ENCODE measurements at regions not wholly inside any gene's neighbourhood (a gene's known extent, or its start where the extent isn't known, plus 50 kb on each side); places are given as distances from the start of the nearest gene placed in this dataset.

DNA sequence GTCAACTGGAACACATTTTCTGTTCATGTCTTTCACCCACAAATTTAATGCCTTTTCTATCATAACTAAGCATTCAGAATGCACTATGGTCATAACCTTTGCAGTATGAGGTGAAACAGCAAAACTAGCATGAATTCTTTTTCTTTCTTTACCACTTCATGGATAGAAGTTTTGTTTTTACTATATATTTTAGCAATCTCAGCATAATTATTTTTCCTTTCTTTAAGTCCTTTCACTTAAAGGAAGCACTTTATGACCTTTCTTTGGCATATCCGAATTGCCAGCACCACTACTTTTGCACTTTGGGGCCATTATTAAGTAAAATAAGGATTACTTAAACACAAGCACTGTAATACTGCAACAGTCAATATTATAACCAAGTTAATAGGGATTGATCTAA is 115.1 kb upstream of the DKK2 start:
- no peak for DNase-seq

GRCh38 chr4:107148904-107149303 is 112.8 kb upstream of the DKK2 start:
- DNase-seq, result no peak

GRCh38 chr4:107147873-107148272 is 111.8 kb upstream of the DKK2 start:
- no peak for DNase-seq

DNA sequence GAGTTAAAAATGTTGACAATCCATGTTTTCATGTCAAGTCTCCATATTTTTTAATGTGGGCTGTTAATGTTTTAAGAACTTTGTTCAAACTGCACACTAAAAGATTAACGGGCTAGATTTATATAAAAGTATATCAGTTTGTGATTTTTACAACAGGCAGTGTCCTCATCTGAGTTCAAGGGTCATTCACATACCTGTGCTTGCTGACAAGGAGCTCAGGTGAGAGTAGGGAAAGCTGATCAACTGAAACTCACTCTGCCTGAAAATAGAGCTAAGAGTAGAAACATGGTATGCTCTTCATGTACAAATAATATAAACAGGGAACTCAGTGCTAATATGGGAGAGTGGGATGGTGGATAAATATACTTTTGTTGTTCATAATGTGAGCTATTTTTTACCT is 102.3 kb upstream of the DKK2 start:
- DNase-seq, result no peak

- no peak for DNase-seq
These were observed 98.0 kb upstream of the DKK2 start for GRCh38 chr4:107133965-107134653.

DNA sequence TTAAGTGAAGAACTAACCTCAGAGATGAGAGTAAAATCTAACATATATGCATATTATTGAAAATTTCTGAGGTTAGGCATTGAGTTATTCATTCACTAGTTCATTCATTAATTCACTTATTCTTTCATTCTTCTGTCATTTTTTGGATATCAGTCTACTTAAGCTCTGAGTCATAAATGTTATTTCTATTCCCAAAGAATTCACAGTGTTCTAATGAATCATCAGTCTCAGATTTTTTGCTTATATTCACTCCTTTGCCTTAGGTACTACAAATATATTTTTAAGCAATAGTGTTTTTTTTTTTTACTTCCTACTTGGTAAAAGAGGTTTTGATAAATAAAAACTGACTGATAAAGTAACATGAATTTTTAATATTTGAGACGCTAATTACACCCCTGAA is 95.2 kb upstream of the DKK2 start:
- DNase-seq, result no peak

GRCh38 chr4:107130157-107130556 is 94.0 kb upstream of the DKK2 start:
- no peak for DNase-seq

GRCh38 chr4:107129611-107130010 is 93.5 kb upstream of the DKK2 start:
- no peak for DNase-seq

DNA sequence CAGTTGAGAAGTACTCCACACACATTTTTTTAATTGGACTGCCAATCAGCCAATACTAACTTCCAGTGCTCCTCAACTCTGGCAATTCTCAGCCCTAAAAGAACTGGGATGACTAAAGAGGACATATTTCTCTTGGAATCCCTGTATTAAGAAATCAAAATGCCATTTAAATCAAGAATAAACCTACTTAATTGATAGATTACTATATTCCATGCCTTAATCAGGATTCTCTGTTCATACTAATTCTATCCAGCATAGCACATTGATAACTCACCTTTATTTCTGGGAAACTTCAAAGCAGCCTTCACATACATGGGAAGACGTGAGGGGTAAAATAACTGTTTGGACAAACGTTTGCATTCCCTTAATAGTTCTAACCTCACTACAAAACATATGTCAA is 93.0 kb upstream of the DKK2 start:
- no peak for DNase-seq

GRCh38 chr4:107128116-107128515 is 92.0 kb upstream of the DKK2 start:
- DNase-seq, result no peak

GRCh38 chr4:107125496-107125895 is 89.4 kb upstream of the DKK2 start:
- DNase-seq, result no peak

- no peak for DNase-seq
These were observed 86.6 kb upstream of the DKK2 start for GRCh38 chr4:107122736-107123135.

- no peak for DNase-seq
These were observed 84.5 kb upstream of the DKK2 start for GRCh38 chr4:107120661-107121060.

DNA sequence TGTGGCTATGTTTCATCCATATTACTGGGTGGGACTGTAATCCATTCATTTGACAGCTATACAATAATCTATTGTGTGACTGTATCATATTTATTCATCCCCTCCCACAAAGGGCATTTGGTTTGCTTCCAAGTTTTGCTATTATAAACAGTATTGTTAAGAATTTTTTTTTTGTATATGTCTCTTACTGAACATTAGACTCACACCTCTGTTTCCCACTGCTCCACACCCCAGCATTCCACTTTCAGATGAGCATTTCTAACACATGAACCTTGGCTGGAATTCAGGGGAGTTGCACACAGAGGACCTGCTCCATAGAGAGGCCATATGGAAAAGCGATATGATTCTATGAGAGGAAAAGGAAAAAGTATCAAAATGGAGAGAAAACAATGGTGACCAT is 81.6 kb upstream of the DKK2 start:
- no peak for DNase-seq

DNA sequence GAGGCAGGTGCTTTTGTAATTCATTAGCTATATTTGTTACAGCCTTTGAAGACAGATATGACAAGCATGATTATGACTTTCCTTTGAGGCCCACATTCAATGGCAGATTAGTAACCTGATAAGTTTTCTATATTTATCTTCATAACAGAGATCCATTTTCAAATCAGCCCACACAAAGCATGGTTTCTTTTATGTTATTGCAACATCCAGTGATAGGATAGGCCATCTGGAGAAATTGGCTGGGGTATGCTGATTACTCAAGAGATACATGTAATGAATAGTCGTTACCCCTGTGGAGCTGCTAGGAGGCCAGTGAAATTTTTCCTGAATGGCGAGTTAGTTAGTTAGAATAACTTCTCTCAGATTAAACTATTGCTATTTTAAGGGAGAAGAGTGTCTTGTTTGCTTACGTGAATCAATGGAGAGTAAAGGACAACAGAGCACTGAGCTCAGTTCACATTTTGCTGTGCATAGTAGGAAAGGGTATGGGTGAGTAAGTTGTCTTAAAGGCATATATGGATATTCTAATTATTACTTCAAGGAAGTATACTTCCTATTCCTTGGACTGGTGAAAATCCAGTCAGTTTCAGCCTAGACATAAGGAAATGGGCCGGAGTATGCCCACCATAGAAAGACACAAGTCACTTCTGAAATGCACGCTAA is 79.2 kb upstream of the DKK2 start:
- no peak for DNase-seq

DNA sequence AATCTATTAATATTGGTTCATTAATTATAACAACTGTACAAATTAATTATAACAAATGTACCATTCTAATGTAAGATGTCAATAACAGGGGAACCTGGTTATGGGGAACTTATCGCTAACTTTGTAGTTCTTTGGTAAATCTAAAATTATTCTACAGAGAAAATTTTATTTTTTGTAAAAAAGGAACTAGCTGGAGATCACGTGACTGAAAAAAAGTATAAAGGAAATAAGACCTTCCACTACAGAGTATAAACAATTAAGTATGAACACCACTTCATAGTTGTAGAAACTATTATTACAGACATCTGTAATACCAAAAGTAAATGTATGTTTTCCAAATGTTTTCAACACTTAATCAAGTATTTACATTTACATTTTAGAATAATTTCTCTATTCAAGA is 77.9 kb upstream of the DKK2 start:
- DNase-seq, result no peak

DNA sequence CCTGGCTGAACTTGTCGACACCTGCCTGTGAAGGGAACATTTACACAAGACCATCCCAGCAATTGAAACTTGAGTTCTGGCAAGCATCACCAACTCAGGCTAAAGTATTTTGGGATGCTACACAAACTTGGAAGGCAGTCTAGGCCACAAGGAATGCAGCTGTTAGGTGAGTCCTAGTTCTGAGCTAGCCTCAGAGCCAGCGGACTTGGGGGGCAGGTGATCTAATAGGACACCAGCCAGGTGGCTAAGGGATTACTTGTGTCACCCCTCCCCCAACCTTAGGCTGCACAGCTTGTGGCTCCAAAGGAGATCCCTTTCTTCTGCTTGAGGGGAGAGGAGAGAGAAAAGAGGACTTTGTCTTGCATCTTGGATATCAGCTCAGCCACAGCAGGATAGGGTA is 62.3 kb upstream of the DKK2 start:
- DNase-seq, result no peak

GRCh38 chr4:107094976-107095375 is 58.9 kb upstream of the DKK2 start:
- DNase-seq, result no peak

GRCh38 chr4:107094332-107094731 is 58.2 kb upstream of the DKK2 start:
- no peak for DNase-seq
